ENCODE measurements at regions not wholly inside any gene's neighbourhood (a gene's known extent, or its start where the extent isn't known, plus 50 kb on each side); places are given as distances from the start of the nearest gene placed in this dataset.

DNA sequence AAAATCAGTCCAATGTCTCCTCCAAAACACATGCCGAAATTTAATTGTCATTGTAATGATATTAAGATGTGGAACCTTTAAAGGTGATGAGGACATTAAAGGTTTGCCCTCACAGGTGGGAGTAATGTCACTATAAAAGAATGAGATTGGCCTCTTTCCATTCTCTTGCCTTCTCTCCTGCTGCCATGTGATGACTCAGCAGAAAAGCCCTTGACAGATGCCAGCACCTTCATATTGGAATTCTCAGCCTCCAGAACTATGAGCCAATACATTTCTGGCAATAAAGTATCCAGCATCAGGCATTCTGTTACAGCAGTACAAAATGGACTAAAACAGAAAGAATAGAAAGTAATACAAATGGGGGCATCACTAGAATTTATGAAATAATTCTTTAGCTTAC lies 609.7 kb downstream of the SLC16A7 start:
- TF ChIP-seq POLR2AphosphoS5 (IDR thresholded peaks at IDR 0.05; ENCODE audit: low read depth) = no peak
- TF ChIP-seq, protein P1, sequence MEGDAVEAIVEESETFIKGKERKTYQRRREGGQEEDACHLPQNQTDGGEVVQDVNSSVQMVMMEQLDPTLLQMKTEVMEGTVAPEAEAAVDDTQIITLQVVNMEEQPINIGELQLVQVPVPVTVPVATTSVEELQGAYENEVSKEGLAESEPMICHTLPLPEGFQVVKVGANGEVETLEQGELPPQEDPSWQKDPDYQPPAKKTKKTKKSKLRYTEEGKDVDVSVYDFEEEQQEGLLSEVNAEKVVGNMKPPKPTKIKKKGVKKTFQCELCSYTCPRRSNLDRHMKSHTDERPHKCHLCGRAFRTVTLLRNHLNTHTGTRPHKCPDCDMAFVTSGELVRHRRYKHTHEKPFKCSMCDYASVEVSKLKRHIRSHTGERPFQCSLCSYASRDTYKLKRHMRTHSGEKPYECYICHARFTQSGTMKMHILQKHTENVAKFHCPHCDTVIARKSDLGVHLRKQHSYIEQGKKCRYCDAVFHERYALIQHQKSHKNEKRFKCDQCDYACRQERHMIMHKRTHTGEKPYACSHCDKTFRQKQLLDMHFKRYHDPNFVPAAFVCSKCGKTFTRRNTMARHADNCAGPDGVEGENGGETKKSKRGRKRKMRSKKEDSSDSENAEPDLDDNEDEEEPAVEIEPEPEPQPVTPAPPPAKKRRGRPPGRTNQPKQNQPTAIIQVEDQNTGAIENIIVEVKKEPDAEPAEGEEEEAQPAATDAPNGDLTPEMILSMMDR (IDR thresholded peaks at IDR 0.05; ENCODE audit: insufficient read depth, low read length) = no peak
